ENCODE measurements at regions not wholly inside any gene's neighbourhood (a gene's known extent, or its start where the extent isn't known, plus 50 kb on each side); places are given as distances from the start of the nearest gene placed in this dataset.

- TF ChIP-seq CTCF (conservative IDR thresholded peaks at IDR 0.05), result no peak
- no peak for TF ChIP-seq EZH2 (IDR thresholded peaks at IDR 0.05; ENCODE audit: low read depth)
Measured at GRCh38 chr14:22479776-22480464, 109.1 kb downstream of the DAD1 start.

All from PC-9 (cell line).